ENCODE measurements at regions not wholly inside any gene's neighbourhood (a gene's known extent, or its start where the extent isn't known, plus 50 kb on each side); places are given as distances from the start of the nearest gene placed in this dataset.

DNA sequence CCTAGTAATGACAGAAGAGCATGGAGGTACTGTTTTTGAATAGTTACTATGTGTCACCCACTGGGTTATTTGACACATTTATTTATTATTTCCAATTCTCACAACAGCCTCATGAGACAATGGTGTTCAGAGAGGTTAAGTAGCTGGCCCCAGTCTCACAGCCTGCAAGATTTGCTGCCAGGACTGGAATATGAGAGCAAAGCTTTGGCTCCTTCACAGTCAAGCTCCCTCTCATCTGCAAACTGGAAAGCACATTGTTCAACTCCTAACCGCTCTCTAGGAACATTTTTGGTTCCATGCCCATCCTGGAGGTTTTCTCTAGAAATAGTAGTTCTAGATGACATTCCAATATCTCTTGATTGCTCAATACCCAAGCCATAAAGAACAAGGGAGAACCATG lies 75.5 kb upstream of the CXCL12 start:
- no peak overlapping the region for H3K27ac ChIP-seq (ENCODE audit: low read depth, low read length)
- H3K4me3 ChIP-seq (ENCODE audit: low read depth, low read length), result no peak overlapping the region
- no peak overlapping the region for H2AFZ ChIP-seq (ENCODE audit: insufficient read depth, low read length, poor library complexity)
- no peak overlapping the region for H2BK120ac ChIP-seq (ENCODE audit: insufficient read depth, low read length, poor library complexity)
- no peak overlapping the region for H3K4ac ChIP-seq (ENCODE audit: low read depth, low read length)
- no peak overlapping the region for H3K23ac ChIP-seq (ENCODE audit: low read length)
- H4K91ac ChIP-seq (ENCODE audit: low read depth, low read length), result no peak overlapping the region
- H4K12ac ChIP-seq (ENCODE audit: low read depth, low read length), result no peak overlapping the region
- no peak overlapping the region for H3K9ac ChIP-seq (ENCODE audit: low read length)
- H3K4me2 ChIP-seq (ENCODE audit: low read length), result no peak overlapping the region
- H3K79me1 ChIP-seq (ENCODE audit: low read length), result no peaks in the 10 kb centered on the region
- H2AK5ac ChIP-seq (ENCODE audit: low read length), result no peak overlapping the region
- no peaks in the 10 kb centered on the region for H3K79me2 ChIP-seq (ENCODE audit: control insufficient read depth, insufficient read depth, low read length, poor library complexity)
- H3K27me3 ChIP-seq (ENCODE audit: insufficient read depth, low read length), result no peaks in the 10 kb centered on the region
- H3K4me1 ChIP-seq (ENCODE audit: control insufficient read depth in 1 of 2, insufficient read depth in 2 of 2, low read length in 2 of 2), result no peaks in the 10 kb centered on the region
- H3K9me3 ChIP-seq (ENCODE audit: insufficient read depth, low read depth, low read length), result no peaks in the 10 kb centered on the region
- H3K14ac ChIP-seq (ENCODE audit: low read length), result no peak overlapping the region
- H2BK12ac ChIP-seq (ENCODE audit: low read length), result no peak overlapping the region
- WGBS (ENCODE audit: extremely low coverage, insufficient coverage, insufficient read length), result no CpG with 5 or more reads among the region's 1 CpG
- no peak overlapping the region for H4K8ac ChIP-seq (ENCODE audit: low read depth, low read length)
- H3K18ac ChIP-seq (ENCODE audit: low read length), result no peak overlapping the region
- H3K36me3 ChIP-seq (ENCODE audit: control insufficient read depth in 1 of 2, insufficient read depth in 2 of 2, low read length in 2 of 2), result no peaks in the 10 kb centered on the region
- DNase-seq, result no peak
- no peak overlapping the region for H2BK5ac ChIP-seq (ENCODE audit: low read depth, low read length, poor library complexity)

DNA sequence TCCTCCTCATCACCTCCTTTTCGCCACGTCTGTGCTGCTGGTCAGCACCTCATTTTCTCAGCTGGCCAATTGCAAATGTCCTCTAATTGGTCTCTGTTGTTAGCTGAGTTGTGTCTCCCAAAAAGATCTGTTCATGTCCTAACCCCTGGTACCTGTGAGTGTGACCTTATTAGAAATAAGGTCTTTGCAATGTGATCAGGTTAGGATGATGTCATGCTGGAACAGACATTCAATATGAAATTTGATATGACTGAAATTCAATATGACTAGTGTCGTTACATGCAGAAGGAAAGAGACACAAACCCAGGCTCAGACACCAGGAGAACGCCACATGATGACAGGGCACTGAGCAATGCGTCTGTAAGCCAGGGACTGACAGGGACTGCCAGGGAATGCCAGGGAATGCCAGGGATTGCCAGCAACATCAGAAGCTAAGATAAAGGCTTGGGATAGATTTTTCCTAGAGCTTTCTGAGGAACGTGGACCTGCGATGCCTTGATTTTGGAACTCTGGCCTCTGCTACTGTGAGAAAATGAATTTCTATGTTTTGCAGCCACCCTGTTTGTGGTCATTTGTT lies 77.5 kb upstream of the CXCL12 start:
- Histone ChIP-seq H3K79me2 (ENCODE audit: control insufficient read depth, insufficient read depth, low read length, poor library complexity) (no peaks in the 10 kb centered on the region), H2AK5ac (ENCODE audit: low read length) (no peak overlapping the region), H2BK120ac (ENCODE audit: insufficient read depth, low read length, poor library complexity) (no peak overlapping the region), H3K79me1 (ENCODE audit: low read length) (no peaks in the 10 kb centered on the region), H2BK12ac (ENCODE audit: low read length) (no peak overlapping the region), H3K36me3 (ENCODE audit: control insufficient read depth in 1 of 2, insufficient read depth in 2 of 2, low read length in 2 of 2) (no peaks in the 10 kb centered on the region), H3K18ac (ENCODE audit: low read length) (no peak overlapping the region), H3K9me3 (ENCODE audit: insufficient read depth, low read depth, low read length) (no peaks in the 10 kb centered on the region), H3K27me3 (ENCODE audit: insufficient read depth, low read length) (no peaks in the 10 kb centered on the region), H2BK5ac (ENCODE audit: low read depth, low read length, poor library complexity) (no peak overlapping the region), H3K4me1 (ENCODE audit: control insufficient read depth in 1 of 2, insufficient read depth in 2 of 2, low read length in 2 of 2) (no peaks in the 10 kb centered on the region), H3K4me3 (ENCODE audit: low read depth, low read length) (no peak overlapping the region), H3K23ac (ENCODE audit: low read length) (no peak overlapping the region), H2AFZ (ENCODE audit: insufficient read depth, low read length, poor library complexity) (no peak overlapping the region), H4K91ac (ENCODE audit: low read depth, low read length) (no peak overlapping the region), H3K27ac (ENCODE audit: low read depth, low read length) (no peak overlapping the region), H4K12ac (ENCODE audit: low read depth, low read length) (no peak overlapping the region), H3K14ac (ENCODE audit: low read length) (no peak overlapping the region), H3K4me2 (ENCODE audit: low read length) (no peak overlapping the region), H3K4ac (ENCODE audit: low read depth, low read length) (no peak overlapping the region), H4K8ac (ENCODE audit: low read depth, low read length) (no peak overlapping the region), H3K9ac (ENCODE audit: low read length) (no peak overlapping the region)
- no CpG with 5 or more reads among the region's 7 CpGs for WGBS (ENCODE audit: extremely low coverage, insufficient coverage, insufficient read length)
- no peak for DNase-seq

DNA sequence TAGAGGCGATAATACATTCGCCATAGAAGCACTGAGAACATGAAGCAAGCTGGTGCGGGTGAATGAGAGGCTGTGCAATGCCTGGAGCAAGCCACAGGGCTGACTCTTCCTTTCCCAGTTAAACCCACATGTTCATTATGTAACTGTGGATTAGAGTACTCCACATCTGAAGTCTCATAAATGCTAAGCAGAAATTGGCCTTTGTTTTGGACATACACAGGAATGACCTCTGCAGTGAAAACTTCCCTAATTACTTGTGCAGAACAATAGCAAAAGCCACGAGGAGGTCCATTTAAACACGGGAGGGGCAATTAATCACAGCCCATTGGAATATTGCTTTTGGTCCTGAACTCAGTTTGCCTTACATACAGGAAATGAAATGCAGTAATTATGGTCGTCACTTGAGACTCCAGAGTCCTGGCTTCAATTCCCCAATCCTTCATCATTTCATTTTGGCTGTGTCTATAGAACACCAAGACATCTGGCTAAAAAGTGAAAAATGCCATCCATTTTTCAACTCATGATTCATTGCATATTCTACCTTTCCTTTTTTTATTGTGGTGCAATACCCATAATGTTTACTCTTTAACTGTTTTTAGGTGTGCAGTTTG lies 78.7 kb upstream of the CXCL12 start:
- H2AK5ac ChIP-seq (ENCODE audit: low read length), result no peak overlapping the region
- no peaks in the 10 kb centered on the region for H3K79me1 ChIP-seq (ENCODE audit: low read length)
- H3K23ac ChIP-seq (ENCODE audit: low read length), result no peak overlapping the region
- no peak overlapping the region for H2AFZ ChIP-seq (ENCODE audit: insufficient read depth, low read length, poor library complexity)
- no peaks in the 10 kb centered on the region for H3K79me2 ChIP-seq (ENCODE audit: control insufficient read depth, insufficient read depth, low read length, poor library complexity)
- no peak overlapping the region for H3K4me3 ChIP-seq (ENCODE audit: low read depth, low read length)
- no peak overlapping the region for H3K18ac ChIP-seq (ENCODE audit: low read length)
- H2BK12ac ChIP-seq (ENCODE audit: low read length), result no peak overlapping the region
- H2BK5ac ChIP-seq (ENCODE audit: low read depth, low read length, poor library complexity), result no peak overlapping the region
- H4K91ac ChIP-seq (ENCODE audit: low read depth, low read length), result no peak overlapping the region
- H3K27me3 ChIP-seq (ENCODE audit: insufficient read depth, low read length), result no peaks in the 10 kb centered on the region
- H4K12ac ChIP-seq (ENCODE audit: low read depth, low read length), result no peak overlapping the region
- H3K4me2 ChIP-seq (ENCODE audit: low read length), result no peak overlapping the region
- H2BK120ac ChIP-seq (ENCODE audit: insufficient read depth, low read length, poor library complexity), result no peak overlapping the region
- no peak overlapping the region for H3K4ac ChIP-seq (ENCODE audit: low read depth, low read length)
- H3K9ac ChIP-seq (ENCODE audit: low read length), result no peak overlapping the region
- no peak overlapping the region for H3K27ac ChIP-seq (ENCODE audit: low read depth, low read length)
- H3K9me3 ChIP-seq (ENCODE audit: insufficient read depth, low read depth, low read length), result no peaks in the 10 kb centered on the region
- no peak overlapping the region for H3K14ac ChIP-seq (ENCODE audit: low read length)
- H3K4me1 ChIP-seq (ENCODE audit: control insufficient read depth in 1 of 2, insufficient read depth in 2 of 2, low read length in 2 of 2), result no peaks in the 10 kb centered on the region
- DNase-seq, result peak; percentile 66 to 67
- no peaks in the 10 kb centered on the region for H3K36me3 ChIP-seq (ENCODE audit: control insufficient read depth in 1 of 2, insufficient read depth in 2 of 2, low read length in 2 of 2)
- no CpG with 5 or more reads among the region's 6 CpGs for WGBS (ENCODE audit: extremely low coverage, insufficient coverage, insufficient read length)
- H4K8ac ChIP-seq (ENCODE audit: low read depth, low read length), result no peak overlapping the region

- Histone ChIP-seq H3K14ac (ENCODE audit: low read length) (no peak overlapping the region), H4K91ac (ENCODE audit: low read depth, low read length) (no peak overlapping the region), H3K4ac (ENCODE audit: low read depth, low read length) (no peak overlapping the region), H3K79me1 (ENCODE audit: low read length) (no peaks in the 10 kb centered on the region), H3K4me1 (ENCODE audit: control insufficient read depth in 1 of 2, insufficient read depth in 2 of 2, low read length in 2 of 2) (no peaks in the 10 kb centered on the region), H3K9ac (ENCODE audit: low read length) (no peak overlapping the region), H4K12ac (ENCODE audit: low read depth, low read length) (no peak overlapping the region), H3K4me3 (ENCODE audit: low read depth, low read length) (no peak overlapping the region), H3K27me3 (ENCODE audit: insufficient read depth, low read length) (no peaks in the 10 kb centered on the region), H3K4me2 (ENCODE audit: low read length) (no peak overlapping the region), H2AFZ (ENCODE audit: insufficient read depth, low read length, poor library complexity) (no peak overlapping the region), H3K18ac (ENCODE audit: low read length) (no peak overlapping the region), H2BK12ac (ENCODE audit: low read length) (no peak overlapping the region), H3K79me2 (ENCODE audit: control insufficient read depth, insufficient read depth, low read length, poor library complexity) (no peaks in the 10 kb centered on the region), H3K36me3 (ENCODE audit: control insufficient read depth in 1 of 2, insufficient read depth in 2 of 2, low read length in 2 of 2) (no peaks in the 10 kb centered on the region), H3K9me3 (ENCODE audit: insufficient read depth, low read depth, low read length) (no peaks in the 10 kb centered on the region), H2BK120ac (ENCODE audit: insufficient read depth, low read length, poor library complexity) (no peak overlapping the region), H3K27ac (ENCODE audit: low read depth, low read length) (no peak overlapping the region), H2BK5ac (ENCODE audit: low read depth, low read length, poor library complexity) (no peak overlapping the region), H3K23ac (ENCODE audit: low read length) (no peak overlapping the region), H2AK5ac (ENCODE audit: low read length) (no peak overlapping the region), H4K8ac (ENCODE audit: low read depth, low read length) (no peak overlapping the region)
- no peak for DNase-seq
- WGBS (ENCODE audit: extremely low coverage, insufficient coverage, insufficient read length), result no CpG with 5 or more reads among the region's 2 CpGs
Measured at GRCh38 chr10:44464503-44464902, 79.6 kb upstream of the CXCL12 start.

Data from trophoblast cell (in vitro differentiated cells and primary cell).